CD8-positive, alpha-beta memory T cell (primary cell): ENCODE measurements at regions not wholly inside any gene's neighbourhood (a gene's known extent, or its start where the extent isn't known, plus 50 kb on each side); places are given as distances from the start of the nearest gene placed in this dataset.

Experiments used
- CTCF ChIA-PET: fragments of 350-600 bp; sonication (Branson Sonifier 250); formaldehyde crosslinking; loops from one replicate; lab custom pipeline; 2021; ENCODE audit warnings: antibody characterized with exemption; lab: Charles Lee
- POLR2A ChIA-PET: fragments of 350-600 bp; sonication (Branson Sonifier 250); formaldehyde crosslinking; loops from one replicate; lab custom pipeline; 2021; ENCODE audit warnings: antibody characterized with exemption; lab: Charles Lee
- DNase-seq, 5 donors: peaks; one replicate each; pipeline versions ENCODE4 v3.0.0 to v3.0.0-alpha.2; 2020 to 2022; ENCODE audit warnings: mixed read lengths in 1 of 5
- H3K27ac ChIP-seq: one replicate; pipeline ENCODE4 v1.7.0; 2013; ENCODE audit warnings: low read depth, mild to moderate bottlenecking, low read length, moderate library complexity
- H3K27me3 ChIP-seq: 2 replicates; pipeline ENCODE4 v1.7.0; 2013; ENCODE audit warnings: low read length, mild to moderate bottlenecking; ENCODE audit not compliant: insufficient read depth, poor library complexity, severe bottlenecking
- H3K36me3 ChIP-seq: 2 replicates; pipeline ENCODE4 v1.7.0; 2013; ENCODE audit warnings: mild to moderate bottlenecking, low read length, moderate library complexity; ENCODE audit not compliant: insufficient read depth
- H3K4me1 ChIP-seq: 2 replicates; pipeline ENCODE4 v1.7.0; 2013; ENCODE audit warnings: mild to moderate bottlenecking, low read length, moderate library complexity; ENCODE audit not compliant: insufficient read depth
- H3K4me3 ChIP-seq: 2 replicates; pipeline ENCODE4 v1.7.0; 2013; ENCODE audit warnings: mild to moderate bottlenecking, low read length
- H3K9me3 ChIP-seq: 2 replicates; pipeline ENCODE4 v1.7.0; 2013; ENCODE audit warnings: mild to moderate bottlenecking, low read length
- H3K27ac Mint-ChIP-seq, 8 donors: one replicate each; pipeline ENCODE4 v1.8.0; 2020 to 2021; ENCODE audit warnings: mixed read lengths in 8 of 8, mild to moderate bottlenecking in 6 of 8, inconsistent platforms in 3 of 8, moderate library complexity in 3 of 8
- H3K27me3 Mint-ChIP-seq, 2 donors: one replicate each; pipeline ENCODE4 v1.8.0; 2020 to 2021; ENCODE audit warnings: mixed read lengths in 2 of 2, mild to moderate bottlenecking in 1 of 2, moderate library complexity in 1 of 2
- H3K36me3 Mint-ChIP-seq, 3 donors: one replicate each; pipeline ENCODE4 v1.8.0; 2020 to 2021; ENCODE audit warnings: mixed read lengths in 3 of 3, inconsistent platforms in 1 of 3, mild to moderate bottlenecking in 1 of 3
- H3K4me1 Mint-ChIP-seq, 3 donors: one replicate each; pipeline ENCODE4 v1.8.0; 2020 to 2021; ENCODE audit warnings: mixed read lengths in 3 of 3, inconsistent platforms in 1 of 3, mild to moderate bottlenecking in 1 of 3
- H3K4me3 Mint-ChIP-seq, 7 donors: one replicate each; pipeline ENCODE4 v1.8.0; 2020 to 2021; ENCODE audit warnings: mixed read lengths in 7 of 7, mild to moderate bottlenecking in 6 of 7, moderate library complexity in 4 of 7, inconsistent platforms in 2 of 7
- H3K9me3 Mint-ChIP-seq, 5 donors: one replicate each; pipeline ENCODE4 v1.8.0; 2020 to 2022; ENCODE audit warnings: mixed read lengths in 5 of 5, mild to moderate bottlenecking in 3 of 5, moderate library complexity in 2 of 5, inconsistent platforms in 1 of 5

GRCh38 chr13:79825959-79826358, 345.0 kb downstream of the NDFIP2 start:
- Histone ChIP-seq H3K27ac (no peak overlapping the region), H3K27me3 (no peaks in the 10 kb centered on the region), H3K9me3 (no peaks in the 10 kb centered on the region), H3K36me3 (no peaks in the 10 kb centered on the region), H3K4me1 (no peaks in the 10 kb centered on the region), H3K4me3 (no peak overlapping the region)
- ChIA-PET CTCF (no interaction called here), POLR2A (no interaction called here)
- Mint-ChIP-seq H3K4me3 (no peak overlapping the region), H3K9me3 (peaks cover 0 to 8% (median 0%) of the 10 kb centered on the region in 5 donors), H3K4me1 (no peaks in the 10 kb centered on the region), H3K27me3 (no peaks in the 10 kb centered on the region), H3K36me3 (no peaks in the 10 kb centered on the region), H3K27ac (no peak overlapping the region)
- DNase-seq, result no peak

GRCh38 chr13:79815041-79815440, 334.1 kb downstream of the NDFIP2 start:
- POLR2A ChIA-PET, result no interaction called here
- no peaks in the 10 kb centered on the region for H3K27me3 ChIP-seq
- no peaks in the 10 kb centered on the region for H3K4me1 ChIP-seq
- no peaks in the 10 kb centered on the region for H3K4me1 Mint-ChIP-seq
- peaks cover 0 to 1% (median 0%) of the 10 kb centered on the region in 3 donors for H3K36me3 Mint-ChIP-seq
- H3K4me3 ChIP-seq, result no peak overlapping the region
- H3K27ac Mint-ChIP-seq, result peak overlapping the region in 1 of 8 donors; percentile 50
- CTCF ChIA-PET, result no interaction called here
- no peak for DNase-seq
- H3K27me3 Mint-ChIP-seq, result no peaks in the 10 kb centered on the region
- H3K36me3 ChIP-seq, result no peaks in the 10 kb centered on the region
- no peaks in the 10 kb centered on the region for H3K9me3 ChIP-seq
- H3K27ac ChIP-seq, result no peak overlapping the region
- no peak overlapping the region for H3K4me3 Mint-ChIP-seq
- peaks cover 0 to 3% (median 0%) of the 10 kb centered on the region in 5 donors for H3K9me3 Mint-ChIP-seq

- no peaks in the 10 kb centered on the region for H3K27me3 Mint-ChIP-seq
- Histone ChIP-seq H3K36me3 (no peaks in the 10 kb centered on the region), H3K27me3 (no peaks in the 10 kb centered on the region), H3K9me3 (no peaks in the 10 kb centered on the region), H3K4me3 (no peak overlapping the region), H3K4me1 (no peaks in the 10 kb centered on the region), H3K27ac (no peak overlapping the region)
- ChIA-PET POLR2A (no interaction called here), CTCF (interaction anchor here (1.3 kb wide), 1 partner anchor 15 kb away, joined by 3 read pairs; no protein-coding TSS in a partner anchor)
- peaks cover 0 to 1% (median 0%) of the 10 kb centered on the region in 3 donors for H3K36me3 Mint-ChIP-seq
- H3K27ac Mint-ChIP-seq, result no peak overlapping the region
- peaks cover 0 to 5% (median 2%) of the 10 kb centered on the region in 5 donors for H3K9me3 Mint-ChIP-seq
- DNase-seq, result no peak
- H3K4me1 Mint-ChIP-seq, result no peaks in the 10 kb centered on the region
- no peak overlapping the region for H3K4me3 Mint-ChIP-seq
These were observed 331.3 kb downstream of the NDFIP2 start for GRCh38 chr13:79812070-79812850.

DNA sequence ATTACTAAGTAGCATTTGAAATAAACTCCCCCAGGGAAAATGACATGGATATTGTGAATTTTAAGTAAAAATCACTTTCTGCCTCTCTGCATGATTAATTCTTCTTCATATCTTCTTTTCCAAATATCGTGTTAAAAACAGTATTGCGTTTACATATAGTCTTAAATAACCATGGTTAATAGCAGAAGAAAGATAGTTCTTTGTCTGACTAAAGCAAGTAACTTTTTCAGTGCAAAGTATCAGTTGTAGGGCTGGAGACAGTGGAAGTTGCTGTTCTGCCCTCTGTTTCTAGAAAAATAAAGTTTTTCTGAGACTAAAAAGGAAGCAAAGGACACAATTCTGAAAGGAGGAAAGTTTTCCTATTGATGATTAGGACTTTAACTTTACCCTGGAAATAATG, 330.2 kb downstream of the NDFIP2 start:
- H3K27me3 ChIP-seq, result no peaks in the 10 kb centered on the region
- ChIA-PET POLR2A (no interaction called here), CTCF (no interaction called here)
- H3K27me3 Mint-ChIP-seq, result no peaks in the 10 kb centered on the region
- H3K27ac ChIP-seq, result no peak overlapping the region
- H3K36me3 ChIP-seq, result no peaks in the 10 kb centered on the region
- peaks cover 0 to 1% (median 0%) of the 10 kb centered on the region in 3 donors for H3K36me3 Mint-ChIP-seq
- no peak overlapping the region for H3K27ac Mint-ChIP-seq
- peaks cover 0 to 11% (median 0%) of the 10 kb centered on the region in 5 donors for H3K9me3 Mint-ChIP-seq
- H3K4me3 ChIP-seq, result no peak overlapping the region
- no peaks in the 10 kb centered on the region for H3K9me3 ChIP-seq
- no peaks in the 10 kb centered on the region for H3K4me1 Mint-ChIP-seq
- H3K4me3 Mint-ChIP-seq, result no peak overlapping the region
- no peak for DNase-seq
- H3K4me1 ChIP-seq, result no peaks in the 10 kb centered on the region

- Mint-ChIP-seq H3K36me3 (peaks cover 0 to 1% (median 0%) of the 10 kb centered on the region in 3 donors), H3K27ac (no peak overlapping the region)
- CTCF ChIA-PET, result no interaction called here
These were observed 329.7 kb downstream of the NDFIP2 start for GRCh38 chr13:79810669-79811068.

GRCh38 chr13:79810018-79810417, 329.1 kb downstream of the NDFIP2 start:
- CTCF ChIA-PET, result no interaction called here

More at GRCh38 chr13:79810669-79811068, 329.7 kb downstream of the NDFIP2 start:
- no peaks in the 10 kb centered on the region for H3K36me3 ChIP-seq
- no peaks in the 10 kb centered on the region for H3K9me3 ChIP-seq
- H3K9me3 Mint-ChIP-seq, result peaks cover 0 to 11% (median 0%) of the 10 kb centered on the region in 5 donors
- DNase-seq, result no peak
- H3K4me3 ChIP-seq, result no peak overlapping the region
- no peaks in the 10 kb centered on the region for H3K4me1 Mint-ChIP-seq
- no peaks in the 10 kb centered on the region for H3K27me3 ChIP-seq
- no peak overlapping the region for H3K4me3 Mint-ChIP-seq
- POLR2A ChIA-PET, result no interaction called here
- H3K27me3 Mint-ChIP-seq, result no peaks in the 10 kb centered on the region
- H3K27ac ChIP-seq, result no peak overlapping the region
- H3K4me1 ChIP-seq, result no peaks in the 10 kb centered on the region

GRCh38 chr13:79808475-79808874, 327.5 kb downstream of the NDFIP2 start:
- Mint-ChIP-seq H3K36me3 (no peaks in the 10 kb centered on the region), H3K4me1 (no peaks in the 10 kb centered on the region), H3K9me3 (peaks cover 0 to 11% (median 0%) of the 10 kb centered on the region in 5 donors), H3K27ac (no peak overlapping the region), H3K27me3 (peaks cover 0 to 2% of the 10 kb centered on the region in 2 donors), H3K4me3 (no peak overlapping the region)
- Histone ChIP-seq H3K4me1 (no peaks in the 10 kb centered on the region), H3K27ac (no peak overlapping the region), H3K36me3 (no peaks in the 10 kb centered on the region), H3K27me3 (no peaks in the 10 kb centered on the region), H3K4me3 (no peak overlapping the region), H3K9me3 (no peaks in the 10 kb centered on the region)
- ChIA-PET CTCF (no interaction called here), POLR2A (no interaction called here)
- DNase-seq, result no peak

More at GRCh38 chr13:79810018-79810417, 329.1 kb downstream of the NDFIP2 start:
- Mint-ChIP-seq H3K27ac (no peak overlapping the region), H3K36me3 (no peaks in the 10 kb centered on the region), H3K9me3 (peaks cover 0 to 11% (median 0%) of the 10 kb centered on the region in 5 donors), H3K4me3 (no peak overlapping the region), H3K4me1 (no peaks in the 10 kb centered on the region), H3K27me3 (no peaks in the 10 kb centered on the region)
- H3K4me1 ChIP-seq, result no peaks in the 10 kb centered on the region
- H3K27ac ChIP-seq, result no peak overlapping the region
- no peaks in the 10 kb centered on the region for H3K9me3 ChIP-seq
- H3K4me3 ChIP-seq, result no peak overlapping the region
- H3K36me3 ChIP-seq, result no peaks in the 10 kb centered on the region
- H3K27me3 ChIP-seq, result no peaks in the 10 kb centered on the region
- no peak for DNase-seq
- POLR2A ChIA-PET, result no interaction called here

GRCh38 chr13:79807554-79807953, 326.6 kb downstream of the NDFIP2 start:
- Mint-ChIP-seq H3K36me3 (no peaks in the 10 kb centered on the region), H3K9me3 (peaks cover 0 to 11% (median 0%) of the 10 kb centered on the region in 5 donors), H3K4me3 (no peak overlapping the region), H3K27me3 (peaks cover 0 to 2% of the 10 kb centered on the region in 2 donors), H3K27ac (no peak overlapping the region), H3K4me1 (no peaks in the 10 kb centered on the region)
- CTCF ChIA-PET, result no interaction called here
- Histone ChIP-seq H3K27ac (no peak overlapping the region), H3K27me3 (no peaks in the 10 kb centered on the region), H3K4me1 (no peaks in the 10 kb centered on the region), H3K9me3 (no peaks in the 10 kb centered on the region), H3K36me3 (no peaks in the 10 kb centered on the region), H3K4me3 (no peak overlapping the region)
- no peak for DNase-seq
- POLR2A ChIA-PET, result no interaction called here
